GM21515 (cell line): ENCODE measurements at regions not wholly inside any gene's neighbourhood (a gene's known extent, or its start where the extent isn't known, plus 50 kb on each side); places are given as distances from the start of the nearest gene placed in this dataset.

Source experiments
- ATAC-seq: cut with Tn5 transposase; IDR thresholded peaks from one replicate; pipeline ENCODE4 v1.9.1; 2021; ENCODE audit not compliant: unreplicated experiment

DNA sequence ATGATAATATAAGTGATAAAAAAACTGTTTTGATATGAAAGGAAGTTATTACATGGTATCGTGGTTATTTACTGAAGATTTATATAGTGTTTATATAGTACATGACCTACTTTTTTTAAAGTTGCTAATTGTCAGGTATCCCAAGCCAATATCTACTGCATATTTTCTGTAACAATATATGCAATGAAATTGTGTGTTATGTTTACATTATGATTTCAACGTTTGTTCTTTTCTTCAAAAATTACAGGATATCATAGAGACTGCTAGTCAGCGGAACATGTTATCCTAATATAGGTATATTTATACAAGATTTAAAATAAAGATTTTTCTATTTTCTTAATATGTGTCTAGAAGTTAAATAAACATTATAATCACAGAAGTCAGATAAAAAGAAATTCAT is 167.5 kb upstream of the DPYD start:
- ATAC-seq = no peak

DNA sequence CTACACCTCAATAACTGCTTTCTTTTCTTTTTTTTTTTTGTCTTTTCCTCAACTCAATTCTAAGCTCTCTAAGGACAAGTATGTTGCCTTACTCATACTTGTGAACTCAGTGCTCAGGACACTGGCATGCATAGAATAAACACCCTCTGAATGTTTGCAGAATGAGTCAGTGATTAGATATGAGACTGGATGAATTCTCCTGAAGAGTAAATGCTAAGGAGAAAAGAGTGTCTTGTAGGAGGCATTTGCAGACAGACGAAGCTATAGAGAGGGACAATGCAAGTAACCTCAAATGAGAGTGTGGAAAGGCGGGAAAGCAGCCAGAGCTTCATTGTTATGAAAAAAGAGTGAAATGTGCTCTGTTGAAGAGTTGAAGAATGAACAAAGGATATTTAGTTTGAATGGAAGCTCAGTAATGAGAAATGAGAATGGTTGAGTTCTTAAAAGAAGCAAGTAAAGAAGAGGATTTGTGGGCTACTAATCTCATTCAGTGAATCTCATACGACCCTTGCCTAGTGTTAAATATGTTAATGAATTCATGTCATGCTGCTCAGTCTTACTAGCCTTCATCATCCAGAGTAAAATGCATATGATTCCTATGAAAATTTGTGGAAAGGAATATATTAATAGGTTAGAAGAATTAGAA is 166.1 kb upstream of the DPYD start:
- ATAC-seq = no peak

GRCh38 chr1:98086156-98086555 is 165.3 kb upstream of the DPYD start:
- no peak for ATAC-seq

DNA sequence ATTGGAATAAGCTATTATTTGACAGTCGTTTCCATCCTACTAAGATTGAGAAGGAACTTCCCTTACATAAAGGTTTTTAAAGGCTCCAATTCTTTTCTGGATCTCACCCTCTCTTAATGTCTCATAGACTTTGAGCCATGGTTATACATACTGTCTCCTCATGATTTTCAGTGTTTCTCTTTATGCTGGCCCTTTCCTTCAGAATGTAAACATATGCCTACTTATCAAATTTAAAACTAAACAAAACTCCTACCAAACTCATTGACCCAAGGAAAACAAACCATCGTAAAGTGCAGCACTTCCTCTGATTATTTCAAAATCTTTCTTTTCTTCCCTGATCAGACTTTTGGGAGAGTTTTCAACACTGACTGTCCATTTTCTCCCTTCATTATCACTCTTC is 163.4 kb upstream of the DPYD start:
- no peak for ATAC-seq

DNA sequence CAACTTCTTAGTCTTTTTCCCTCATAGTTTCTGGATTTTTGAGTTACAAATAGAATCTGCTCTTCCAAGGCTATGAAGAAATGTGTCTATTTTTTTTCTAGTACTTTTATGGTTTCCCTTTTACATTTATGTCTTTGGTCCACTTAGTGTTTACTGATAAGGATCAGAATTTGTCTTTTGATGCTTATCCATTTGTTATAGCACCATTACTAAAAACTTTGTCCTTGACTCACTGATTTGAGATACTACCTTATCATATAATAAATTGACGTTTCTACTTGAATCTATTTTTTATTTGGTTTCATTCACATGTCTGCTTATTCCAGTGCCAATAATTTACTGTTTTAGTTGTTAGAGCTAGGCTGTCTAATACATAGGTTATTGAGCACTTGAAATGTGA is 161.1 kb upstream of the DPYD start:
- ATAC-seq = no peak

DNA sequence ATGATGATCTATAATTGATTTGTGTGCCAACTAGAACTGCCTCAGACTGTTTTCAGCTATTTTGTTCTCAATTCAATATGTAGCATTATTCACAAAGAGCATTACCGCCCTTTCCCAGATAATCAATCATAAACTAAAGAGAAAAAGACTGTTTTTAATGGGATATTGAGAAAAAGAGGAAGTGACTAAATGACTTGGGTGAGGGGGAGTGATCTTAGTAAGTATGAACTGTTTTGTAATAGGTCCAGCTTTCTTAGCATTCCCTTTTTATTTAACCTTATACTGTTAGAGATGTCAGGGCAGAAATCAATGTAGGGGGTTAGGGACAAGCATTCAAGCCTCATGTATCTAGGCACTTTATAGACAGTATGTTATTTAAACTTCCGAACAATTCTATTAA is 157.8 kb upstream of the DPYD start:
- ATAC-seq = no peak

- ATAC-seq = no peak
These were observed 156.9 kb upstream of the DPYD start for GRCh38 chr1:98077691-98078090.

DNA sequence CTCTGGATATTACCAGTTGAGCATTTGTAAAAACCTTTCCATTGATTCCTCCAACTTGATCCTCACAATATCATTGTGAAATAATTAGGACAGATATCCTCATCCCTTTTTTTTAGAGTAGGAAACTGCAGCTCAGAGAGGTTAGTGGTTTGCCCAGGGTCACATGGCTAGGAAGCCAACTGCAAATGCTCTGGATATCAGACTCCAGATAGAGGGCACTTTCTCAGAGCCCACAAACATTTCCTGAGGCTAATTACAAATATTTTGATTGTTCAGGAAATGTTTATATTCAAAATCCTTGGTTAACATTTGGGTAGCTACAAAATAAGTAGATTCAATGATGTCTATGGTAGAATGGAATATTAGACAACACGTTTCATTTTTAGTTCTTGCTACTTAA is 154.8 kb upstream of the DPYD start:
- ATAC-seq = no peak

- ATAC-seq = no peak
These were observed 153.0 kb upstream of the DPYD start for GRCh38 chr1:98073823-98074222.

- ATAC-seq = no peak
These were observed 152.3 kb upstream of the DPYD start for GRCh38 chr1:98073106-98073505.

GRCh38 chr1:98072047-98072446 is 151.2 kb upstream of the DPYD start:
- no peak for ATAC-seq

DNA sequence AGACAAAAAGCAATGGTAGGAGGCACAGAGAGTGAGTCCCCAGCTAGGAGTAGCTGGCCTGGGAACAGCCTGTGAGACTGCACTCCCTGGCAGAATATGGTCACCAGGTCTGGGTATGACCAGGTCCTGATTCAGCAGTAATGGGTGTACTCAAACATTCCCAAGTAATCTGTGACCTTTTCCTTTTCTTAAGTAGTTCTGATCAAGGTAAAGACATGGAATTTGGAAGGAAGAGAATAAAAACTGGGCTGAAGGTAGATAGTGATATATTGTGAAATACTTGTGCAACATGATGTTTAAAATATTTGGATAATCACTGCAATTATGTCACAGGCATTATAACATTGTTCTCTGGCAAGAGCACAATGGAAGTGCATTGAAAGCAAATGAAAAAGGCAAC is 147.2 kb upstream of the DPYD start:
- ATAC-seq = no peak

DNA sequence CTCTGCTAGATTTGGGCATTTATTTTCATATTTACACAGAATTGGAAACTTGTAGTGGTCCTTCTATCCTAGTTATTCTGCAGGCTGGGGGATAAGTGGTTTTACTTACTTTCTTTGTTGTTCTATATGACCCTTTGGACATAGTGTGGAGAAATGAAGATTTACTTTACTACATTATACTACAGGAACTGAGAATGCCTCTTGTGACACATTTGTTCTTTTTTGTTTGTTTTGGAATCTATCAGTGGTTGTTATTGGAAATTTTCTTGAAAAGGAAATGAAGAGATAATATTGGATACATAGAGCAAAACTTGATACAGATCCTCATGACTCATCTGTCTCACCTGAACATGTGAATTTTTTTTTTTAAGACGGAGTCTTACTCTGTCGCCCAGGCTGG is 146.1 kb upstream of the DPYD start:
- ATAC-seq = no peak

GRCh38 chr1:98059620-98060019 is 138.8 kb upstream of the DPYD start:
- ATAC-seq = no peak

GRCh38 chr1:98058676-98059075 is 137.8 kb upstream of the DPYD start:
- ATAC-seq = no peak

GRCh38 chr1:98057236-98057910 is 136.5 kb upstream of the DPYD start:
- ATAC-seq = no peak

DNA sequence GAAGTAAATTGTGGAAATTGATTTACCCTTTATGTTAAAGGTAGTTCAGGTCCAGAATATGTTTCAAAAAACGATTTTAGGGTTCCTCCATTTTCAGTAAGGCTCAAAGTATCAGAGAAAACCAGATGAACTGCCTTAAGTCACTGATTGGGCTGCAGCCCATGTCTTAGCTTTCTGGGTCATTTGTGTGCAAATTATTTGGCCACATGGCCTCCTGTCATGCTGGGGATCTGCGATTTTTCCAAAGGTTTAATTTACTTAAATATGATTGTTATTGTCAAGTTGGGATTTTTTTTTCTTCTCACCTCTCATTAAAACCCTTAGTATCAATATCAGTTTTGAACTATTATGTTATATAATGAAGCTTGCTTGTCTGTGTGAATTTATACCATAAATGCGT is 135.9 kb upstream of the DPYD start:
- ATAC-seq = no peak

DNA sequence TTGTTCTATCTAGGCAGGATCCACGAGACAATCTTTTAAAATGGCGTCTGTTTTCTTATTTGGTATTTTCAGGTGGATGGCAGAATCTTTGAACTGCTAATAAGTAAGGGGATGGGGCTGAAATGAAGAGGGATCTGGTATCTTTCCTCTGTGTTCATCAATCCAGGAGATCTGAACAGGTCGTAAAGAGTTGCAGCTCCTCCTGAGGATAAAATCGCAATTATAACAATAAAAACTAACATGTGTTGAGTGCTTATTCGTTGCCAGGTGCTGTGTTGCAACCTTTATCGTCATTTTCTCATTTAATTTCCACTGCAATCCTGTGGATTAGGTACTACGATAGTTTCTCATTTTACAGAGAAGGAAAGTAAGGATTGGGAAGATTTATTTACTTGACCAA is 134.6 kb upstream of the DPYD start:
- no peak for ATAC-seq

GRCh38 chr1:98054786-98055185 is 134.0 kb upstream of the DPYD start:
- no peak for ATAC-seq

- ATAC-seq = no peak
These were observed 133.5 kb upstream of the DPYD start for GRCh38 chr1:98054367-98054701.

GRCh38 chr1:98053471-98054366 is 132.9 kb upstream of the DPYD start:
- ATAC-seq = peak; percentile 96

- ATAC-seq = peak; percentile 56
These were observed 130.3 kb upstream of the DPYD start for GRCh38 chr1:98051065-98051675.
